CD4-positive, alpha-beta T cell treated with Interleukin-15 for 4 hours (primary cell): ENCODE measurements at regions not wholly inside any gene's neighbourhood (a gene's known extent, or its start where the extent isn't known, plus 50 kb on each side); places are given as distances from the start of the nearest gene placed in this dataset.

Experiments used
- DNase-seq: peaks from one replicate; pipeline ENCODE4 v3.0.0-alpha.2; 2020; ENCODE audit warnings: low spot score

DNA sequence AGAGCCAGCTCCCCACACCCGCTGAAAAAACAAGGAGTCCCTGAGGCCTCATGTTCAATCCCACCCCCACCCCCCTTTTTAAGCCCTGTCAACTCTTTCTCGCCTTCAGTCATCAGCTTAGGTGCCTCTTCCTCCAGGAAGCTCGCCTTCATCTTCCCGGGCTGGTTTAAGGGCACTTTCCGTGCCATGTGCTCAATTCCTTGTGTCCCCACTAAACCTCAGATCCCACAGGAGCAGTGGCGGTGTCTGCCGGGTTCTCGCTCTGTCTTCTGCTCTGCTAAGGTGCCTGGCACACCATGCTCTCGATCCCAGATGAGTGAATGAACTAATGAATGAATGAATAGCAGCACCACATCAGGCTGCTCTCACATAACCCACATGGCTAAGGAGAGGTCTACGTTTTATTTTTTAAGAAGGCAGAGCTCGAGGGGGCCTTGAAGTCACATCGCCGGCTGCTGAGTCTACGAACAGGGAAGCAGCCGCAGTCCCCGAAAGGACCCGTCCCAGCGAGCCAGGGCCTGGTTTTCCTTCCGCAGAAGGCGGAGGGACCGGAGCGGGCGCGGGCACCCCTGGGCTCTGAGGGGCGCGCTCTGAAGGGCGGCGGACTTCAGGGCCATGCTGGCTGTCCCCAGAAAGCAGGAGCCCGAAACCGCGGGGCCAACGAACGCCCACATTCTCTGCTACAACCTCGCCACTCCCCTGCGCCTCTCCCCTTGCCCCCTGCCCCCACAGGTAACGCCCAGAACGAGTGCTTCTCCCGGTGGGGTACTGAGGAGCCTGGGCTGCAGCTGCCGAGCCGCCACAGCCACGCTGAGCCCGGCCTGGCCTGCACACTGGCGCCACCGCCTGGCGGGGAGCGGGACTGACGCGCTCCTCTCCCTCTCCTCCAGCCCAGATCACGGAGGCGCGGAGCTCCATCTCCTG is 73.4 kb upstream of the KCNMA1 start:
- peak; percentile 65 for DNase-seq

GRCh38 chr10:77710081-77710551 is 72.5 kb upstream of the KCNMA1 start:
- no peak for DNase-seq

DNA sequence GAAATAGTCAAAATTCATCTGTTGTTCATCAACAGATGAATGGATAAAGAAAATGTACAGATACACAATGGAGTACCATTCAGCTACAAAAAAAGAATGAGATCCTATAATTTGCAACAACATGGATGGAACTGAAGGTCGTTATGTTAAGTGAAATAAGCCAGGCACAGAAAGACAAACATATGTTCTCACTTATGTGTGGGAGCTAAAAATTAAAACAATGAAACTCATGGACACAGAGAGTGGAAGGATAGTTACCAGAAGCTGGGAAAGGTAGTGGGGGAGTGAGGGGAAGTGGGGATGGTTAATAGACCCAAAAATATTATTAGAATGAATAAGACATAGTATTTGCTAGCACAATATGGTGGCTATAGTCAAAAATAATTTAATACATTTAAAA is 70.0 kb upstream of the KCNMA1 start:
- DNase-seq: no peak

DNA sequence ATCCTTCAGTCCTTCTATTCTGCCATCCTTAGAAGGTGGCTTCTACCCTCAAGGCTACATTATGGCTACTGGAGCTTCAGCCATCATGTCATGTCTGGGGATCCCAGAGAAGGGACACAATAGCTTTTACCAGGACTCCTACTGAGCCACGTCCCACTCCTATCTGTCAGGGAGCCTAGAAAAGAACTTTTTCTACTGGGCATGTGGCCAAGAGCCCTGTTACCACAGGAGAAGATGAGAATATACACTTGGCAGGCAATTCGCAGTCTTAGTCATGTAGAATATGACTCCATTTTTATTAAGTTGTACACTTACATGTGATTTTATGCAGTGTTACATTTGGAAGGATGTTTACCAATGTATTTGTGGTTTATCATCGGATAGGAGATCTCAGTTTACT is 64.6 kb upstream of the KCNMA1 start:
- no peak for DNase-seq

GRCh38 chr10:77700086-77700485 is 62.5 kb upstream of the KCNMA1 start:
- DNase-seq: no peak

DNA sequence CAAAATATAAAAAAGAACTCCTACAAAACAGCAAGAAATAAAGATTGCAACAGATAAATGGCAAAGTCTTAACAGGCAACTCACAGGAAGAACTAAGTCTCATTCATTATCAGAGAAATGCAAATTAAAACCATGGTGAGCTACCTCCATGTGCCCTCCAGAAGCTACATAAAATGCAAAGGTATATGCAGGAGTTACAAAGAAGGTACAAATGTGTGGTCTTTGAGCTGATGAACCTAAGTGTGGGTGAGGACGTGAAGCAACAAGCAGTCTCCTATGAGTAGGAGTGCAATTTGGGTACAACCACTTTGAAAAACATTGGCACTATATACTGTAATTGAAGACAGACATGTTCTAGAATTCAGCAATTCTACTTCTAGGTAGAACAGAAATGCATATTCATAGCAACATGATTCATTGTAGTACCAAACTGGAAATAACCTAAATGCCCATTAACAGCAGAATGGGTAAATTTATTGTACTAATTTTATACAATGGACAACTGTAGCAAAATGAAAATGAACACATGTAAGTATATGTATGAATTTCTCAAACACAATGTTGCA is 61.6 kb upstream of the KCNMA1 start:
- no peak for DNase-seq

DNA sequence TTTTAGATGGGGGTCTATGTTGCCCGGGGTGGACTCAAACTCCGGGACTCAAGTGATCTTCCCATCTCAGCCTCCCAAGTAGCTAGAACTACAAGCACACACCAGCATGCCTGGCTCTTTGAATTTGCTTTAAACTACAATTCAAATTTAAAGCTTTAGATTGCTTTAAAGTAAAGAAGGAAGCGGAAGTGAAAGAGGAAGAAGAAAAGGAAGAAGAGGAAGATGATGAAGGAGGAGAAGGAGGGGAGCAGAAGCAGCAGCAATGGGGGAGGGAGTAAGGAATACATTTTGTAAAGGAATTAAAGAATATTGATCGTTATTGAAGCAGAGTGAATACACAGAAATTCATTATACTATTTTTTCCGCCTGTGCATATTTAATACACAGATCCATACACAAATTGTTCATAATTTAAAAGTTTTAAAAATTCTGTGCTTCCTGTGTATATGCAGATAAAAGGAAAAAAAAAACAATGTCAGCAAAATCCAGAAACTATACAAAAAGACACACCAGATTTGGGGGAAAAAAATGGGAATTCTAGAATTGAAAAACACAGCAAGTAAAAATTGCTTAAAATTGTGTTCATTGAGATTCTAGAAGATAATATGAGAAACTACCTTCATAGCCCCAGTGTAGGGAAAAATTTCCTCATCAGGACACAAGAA is 60.8 kb upstream of the KCNMA1 start:
- no peak for DNase-seq

- DNase-seq: no peak
Observed at GRCh38 chr10:77696584-77696983, 59.0 kb upstream of the KCNMA1 start.

DNA sequence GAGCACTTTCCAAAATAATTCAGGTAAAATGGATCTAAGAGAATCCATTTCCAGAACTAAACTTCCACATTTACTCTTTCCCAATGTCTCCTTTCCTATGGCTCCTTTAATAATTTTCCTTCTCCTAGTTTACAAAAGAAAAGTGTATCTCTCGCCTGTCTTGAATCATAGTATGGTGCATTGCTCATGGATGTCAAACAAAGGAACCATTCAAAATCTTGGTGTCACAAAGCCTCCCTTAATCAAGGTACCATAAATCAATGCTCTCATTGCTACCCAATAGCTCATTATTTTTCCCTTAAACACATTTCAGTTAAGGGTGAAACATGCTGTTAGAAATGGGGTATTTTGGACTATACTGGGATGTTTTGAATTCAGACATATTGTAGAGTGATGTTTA is 57.6 kb upstream of the KCNMA1 start:
- no peak for DNase-seq

DNA sequence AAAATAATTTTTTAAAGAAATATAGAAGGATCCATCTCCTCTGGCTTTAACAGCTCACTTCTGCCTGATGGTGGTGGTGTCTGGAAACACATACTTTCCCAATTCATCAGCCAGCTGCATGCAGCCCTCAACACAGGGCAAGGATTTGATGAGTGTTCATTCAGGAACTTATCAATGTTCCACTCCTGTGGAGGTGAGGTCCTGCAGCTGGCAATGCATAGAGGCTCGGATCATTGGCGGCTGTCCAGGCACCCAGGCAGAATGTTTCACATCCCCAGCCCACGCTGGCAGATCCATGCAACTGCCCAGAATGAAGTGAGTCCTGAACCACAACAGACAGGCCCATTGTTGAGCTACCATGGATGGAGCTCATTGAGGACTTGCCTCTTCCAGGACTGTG is 55.2 kb upstream of the KCNMA1 start:
- DNase-seq: no peak

DNA sequence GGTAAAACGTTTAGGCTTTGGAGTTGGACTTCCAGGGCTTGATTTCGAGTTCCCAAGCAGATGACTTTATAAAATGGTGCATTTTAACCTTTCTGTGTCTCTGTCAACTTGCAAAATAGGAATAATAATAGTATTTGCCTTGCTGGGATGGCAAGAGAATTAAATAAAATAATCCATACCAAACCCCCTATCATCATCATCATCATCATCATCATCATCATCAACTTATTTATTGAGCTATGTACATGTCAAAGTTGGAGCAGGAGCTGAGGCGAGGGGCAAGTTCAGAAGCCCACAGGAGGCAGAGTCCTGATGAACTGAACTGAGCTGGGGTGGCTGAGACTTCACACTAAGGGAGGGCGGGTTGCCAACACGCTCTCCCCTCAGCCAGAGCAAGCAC is 51.7 kb upstream of the KCNMA1 start:
- DNase-seq: no peak

- no peak for DNase-seq
Observed at GRCh38 chr10:77687621-77688020, 50.0 kb upstream of the KCNMA1 start.
